ENCODE measurements at regions not wholly inside any gene's neighbourhood (a gene's known extent, or its start where the extent isn't known, plus 50 kb on each side); places are given as distances from the start of the nearest gene placed in this dataset.

DNA sequence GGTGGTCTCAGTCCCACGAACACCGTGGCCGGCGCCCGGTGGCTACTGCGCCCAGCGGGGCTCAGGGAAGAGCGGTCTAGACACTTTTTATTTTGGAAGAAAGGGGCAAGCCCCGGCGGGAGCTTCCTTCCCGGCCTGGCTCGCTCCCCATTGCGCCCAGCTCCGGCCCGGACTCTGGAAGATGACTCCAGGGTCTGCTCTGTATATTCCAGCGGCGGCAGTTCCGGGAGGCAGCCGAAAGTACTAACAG, 225.1 kb upstream of the CRY1 start:
- no peak for TF ChIP-seq CTCF (IDR thresholded peaks at IDR 0.05)
- TF ChIP-seq POLR2A (IDR thresholded peaks at IDR 0.05): no peak

All from esophagus squamous epithelium (tissue), 4 donors.